HFF-Myc (cell line): ENCODE measurements at regions not wholly inside any gene's neighbourhood (a gene's known extent, or its start where the extent isn't known, plus 50 kb on each side); places are given as distances from the start of the nearest gene placed in this dataset.
"Not testable (repeated sequence)": the region's sequence is repeated elsewhere in the genome, so short reads cannot be mapped to it uniquely, and the experiment has no call there.

Source experiments
- DNase-seq: peaks from one replicate; pipeline ENCODE4 v3.0.0-alpha.2; 2011; ENCODE audit warnings: low read depth; ENCODE audit errors: extremely low read depth
- H3K4me3 ChIP-seq: replicated peaks from 2 replicates; pipeline ENCODE4 v1.5.1; 2011; ENCODE audit warnings: low read depth, mild to moderate bottlenecking, control low read depth, low read length
- TF ChIP-seq, protein P1 (sequence below): IDR thresholded peaks from 2 replicates; pipeline ENCODE4 v1.5.1; 2012; ENCODE audit warnings: mild to moderate bottlenecking, low read depth, low read length, control low read depth; ENCODE audit errors: missing control alignments

- TF ChIP-seq, protein P1, sequence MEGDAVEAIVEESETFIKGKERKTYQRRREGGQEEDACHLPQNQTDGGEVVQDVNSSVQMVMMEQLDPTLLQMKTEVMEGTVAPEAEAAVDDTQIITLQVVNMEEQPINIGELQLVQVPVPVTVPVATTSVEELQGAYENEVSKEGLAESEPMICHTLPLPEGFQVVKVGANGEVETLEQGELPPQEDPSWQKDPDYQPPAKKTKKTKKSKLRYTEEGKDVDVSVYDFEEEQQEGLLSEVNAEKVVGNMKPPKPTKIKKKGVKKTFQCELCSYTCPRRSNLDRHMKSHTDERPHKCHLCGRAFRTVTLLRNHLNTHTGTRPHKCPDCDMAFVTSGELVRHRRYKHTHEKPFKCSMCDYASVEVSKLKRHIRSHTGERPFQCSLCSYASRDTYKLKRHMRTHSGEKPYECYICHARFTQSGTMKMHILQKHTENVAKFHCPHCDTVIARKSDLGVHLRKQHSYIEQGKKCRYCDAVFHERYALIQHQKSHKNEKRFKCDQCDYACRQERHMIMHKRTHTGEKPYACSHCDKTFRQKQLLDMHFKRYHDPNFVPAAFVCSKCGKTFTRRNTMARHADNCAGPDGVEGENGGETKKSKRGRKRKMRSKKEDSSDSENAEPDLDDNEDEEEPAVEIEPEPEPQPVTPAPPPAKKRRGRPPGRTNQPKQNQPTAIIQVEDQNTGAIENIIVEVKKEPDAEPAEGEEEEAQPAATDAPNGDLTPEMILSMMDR, result no peak
- H3K4me3 ChIP-seq, result peak overlapping the region; percentile 74
- no peak for DNase-seq
Observed at GRCh38 chr6:27187231-27188060, 60.1 kb upstream of the PRSS16 start.

GRCh38 chr6:27188061-27188884 lies 59.2 kb upstream of the PRSS16 start:
- peak overlapping the region; percentile 74 for H3K4me3 ChIP-seq
- peak; percentile 50 for DNase-seq
- TF ChIP-seq, protein P1, result no peak

DNA sequence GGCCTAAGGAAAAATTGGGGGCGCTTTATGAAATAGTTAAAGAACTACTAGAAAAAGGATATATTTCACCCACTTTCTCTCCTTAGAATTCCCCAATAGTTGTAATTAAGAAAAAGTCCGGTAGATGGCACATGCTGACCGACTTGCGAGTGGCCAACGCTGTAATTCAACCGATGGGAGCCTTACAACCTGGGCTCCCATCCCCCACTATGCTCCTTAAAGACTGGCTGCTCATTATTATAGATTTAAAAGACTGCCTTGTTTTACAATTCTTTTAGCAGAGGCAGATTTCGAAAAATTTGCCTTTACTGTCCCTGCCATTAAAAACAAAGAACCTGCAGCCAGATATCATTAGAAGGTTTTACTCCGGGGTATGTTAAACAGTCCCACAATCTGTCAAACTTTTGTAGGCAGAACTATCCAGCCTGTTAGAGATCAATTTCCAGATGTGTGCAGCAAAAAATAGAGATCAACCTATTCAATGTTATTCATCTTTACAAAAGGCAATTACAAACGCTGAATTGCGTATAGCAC lies 58.5 kb upstream of the PRSS16 start:
- peak overlapping the region; percentile 74 for H3K4me3 ChIP-seq
- peak; percentile 63 for DNase-seq
- TF ChIP-seq, protein P1, result peak; percentile 49

DNA sequence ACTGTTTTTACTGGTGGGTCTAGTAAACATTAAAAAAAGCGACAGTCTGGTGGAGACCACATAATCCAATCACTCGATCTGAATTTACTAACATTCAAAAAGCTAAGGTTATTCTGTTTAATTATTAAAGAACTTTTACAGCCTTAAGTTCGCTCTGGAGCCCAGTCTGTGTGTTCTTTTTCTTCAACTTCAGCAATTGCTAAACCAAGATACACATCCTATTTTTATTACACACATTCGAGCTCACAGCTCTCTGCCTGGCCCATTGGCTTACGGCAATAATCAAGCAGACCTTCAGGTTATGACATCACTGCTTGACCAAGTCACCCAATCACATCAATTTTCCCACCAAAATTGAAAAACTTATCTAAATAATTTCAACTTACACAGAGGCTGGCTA lies 57.4 kb upstream of the PRSS16 start:
- no peak for DNase-seq
- TF ChIP-seq, protein P1, result no peak
- no peak overlapping the region for H3K4me3 ChIP-seq

- DNase-seq, result not testable (repeated sequence)
Observed at GRCh38 chr6:27194453-27194852, 53.0 kb upstream of the PRSS16 start.

GRCh38 chr6:27195547-27195946 lies 52.0 kb upstream of the PRSS16 start:
- not testable (repeated sequence) for DNase-seq, H3K4me3 ChIP-seq

More at GRCh38 chr6:27194453-27194852, 53.0 kb upstream of the PRSS16 start:
- not testable (repeated sequence) for H3K4me3 ChIP-seq
